OCI-LY1 (cell line): ENCODE measurements at regions not wholly inside any gene's neighbourhood (a gene's known extent, or its start where the extent isn't known, plus 50 kb on each side); places are given as distances from the start of the nearest gene placed in this dataset.
A peak's percentile ranks its signal among the peaks of the same experiment; 100 is the strongest.

ENCODE experiments used
- H2AFZ ChIP-seq: fragments of 200-600 bp; sonication (generic), shearing (Covaris generic); 2 replicates; pipeline ENCODE4 v1.6.0; 2014; ENCODE audit warnings: antibody characterized with exemption, mild to moderate bottlenecking, low read length
- H3F3A ChIP-seq: fragments of 200-600 bp; sonication (generic), shearing (Covaris generic); 2 replicates; pipeline ENCODE4 v1.6.0; 2014; ENCODE audit warnings: mild to moderate bottlenecking, antibody characterized with exemption, low read length, moderate library complexity; ENCODE audit not compliant: insufficient read depth
- H3K27ac ChIP-seq: fragments of 200-600 bp; sonication (generic); 2 replicates; pipeline ENCODE4 v1.5.1; 2014; ENCODE audit warnings: low read length, mixed run types, mild to moderate bottlenecking, low read depth; ENCODE audit not compliant: poor library complexity, severe bottlenecking
- H3K27me3 ChIP-seq: fragments of 200-600 bp; sonication (generic); 2 replicates; pipeline ENCODE4 v1.6.0; 2014; ENCODE audit warnings: antibody characterized with exemption, mild to moderate bottlenecking, low read length, moderate library complexity; ENCODE audit not compliant: insufficient read depth
- H3K36me3 ChIP-seq: fragments of 200-600 bp; sonication (generic); 2 replicates; pipeline ENCODE4 v1.6.1; 2014; ENCODE audit warnings: mild to moderate bottlenecking, antibody characterized with exemption, low read length, moderate library complexity, mixed read lengths; ENCODE audit not compliant: insufficient read depth
- H3K4me1 ChIP-seq: fragments of 200-600 bp; sonication (generic); 2 replicates; pipeline ENCODE4 v1.5.1; 2014; ENCODE audit warnings: mild to moderate bottlenecking, low read length, moderate library complexity; ENCODE audit not compliant: insufficient read depth, severe bottlenecking
- H3K4me2 ChIP-seq: fragments of 200-600 bp; sonication (generic), shearing (Covaris generic); 2 replicates; pipeline ENCODE4 v1.6.1; 2014; ENCODE audit warnings: low read length
- H3K4me3 ChIP-seq: fragments of 200-600 bp; sonication (generic); 2 replicates; pipeline ENCODE4 v1.5.1; 2014; ENCODE audit warnings: low read length, low read depth, mild to moderate bottlenecking, mixed read lengths; ENCODE audit not compliant: poor library complexity, severe bottlenecking
- H3K79me2 ChIP-seq: fragments of 200-600 bp; shearing (Covaris generic); 2 replicates; pipeline ENCODE4 v1.6.1; 2016; ENCODE audit warnings: mixed run types, low read length, mixed read lengths; ENCODE audit not compliant: insufficient read depth
- H3K9ac ChIP-seq: fragments of 200-600 bp; sonication (generic), shearing (Covaris generic); 2 replicates; pipeline ENCODE4 v1.6.1; 2014; ENCODE audit warnings: mild to moderate bottlenecking, low read length, mixed read lengths
- H3K9me2 ChIP-seq: fragments of 200-600 bp; sonication (generic), shearing (Covaris generic); 2 replicates; pipeline ENCODE4 v1.6.1; 2014; ENCODE audit warnings: low read depth, mild to moderate bottlenecking, low read length, mixed read lengths
- H3K9me3 ChIP-seq: fragments of 200-600 bp; shearing (Covaris generic); 2 replicates; pipeline ENCODE4 v1.6.1; 2014; ENCODE audit warnings: low read length, mixed read lengths
- H4K20me1 ChIP-seq: fragments of 200-600 bp; sonication (generic), shearing (Covaris generic); 2 replicates; pipeline ENCODE4 v1.6.0; 2016; ENCODE audit warnings: mild to moderate bottlenecking, low read length; ENCODE audit not compliant: insufficient read depth
- CTCF ChIP-seq: fragments of 200-600 bp; sonication (generic), shearing (Covaris generic); IDR thresholded peaks from 2 replicates; pipeline ENCODE4 v1.5.1; 2017; ENCODE audit warnings: mild to moderate bottlenecking, antibody characterized with exemption, low read length, moderate library complexity, mixed read lengths
- EZH2 ChIP-seq: fragments of 200-600 bp; sonication (generic), shearing (Covaris generic); IDR thresholded peaks from 2 replicates; pipeline ENCODE4 v1.8.0; 2017; ENCODE audit warnings: borderline replicate concordance, mixed run types, mild to moderate bottlenecking, antibody characterized with exemption, low read length, moderate library complexity, mixed read lengths

DNA sequence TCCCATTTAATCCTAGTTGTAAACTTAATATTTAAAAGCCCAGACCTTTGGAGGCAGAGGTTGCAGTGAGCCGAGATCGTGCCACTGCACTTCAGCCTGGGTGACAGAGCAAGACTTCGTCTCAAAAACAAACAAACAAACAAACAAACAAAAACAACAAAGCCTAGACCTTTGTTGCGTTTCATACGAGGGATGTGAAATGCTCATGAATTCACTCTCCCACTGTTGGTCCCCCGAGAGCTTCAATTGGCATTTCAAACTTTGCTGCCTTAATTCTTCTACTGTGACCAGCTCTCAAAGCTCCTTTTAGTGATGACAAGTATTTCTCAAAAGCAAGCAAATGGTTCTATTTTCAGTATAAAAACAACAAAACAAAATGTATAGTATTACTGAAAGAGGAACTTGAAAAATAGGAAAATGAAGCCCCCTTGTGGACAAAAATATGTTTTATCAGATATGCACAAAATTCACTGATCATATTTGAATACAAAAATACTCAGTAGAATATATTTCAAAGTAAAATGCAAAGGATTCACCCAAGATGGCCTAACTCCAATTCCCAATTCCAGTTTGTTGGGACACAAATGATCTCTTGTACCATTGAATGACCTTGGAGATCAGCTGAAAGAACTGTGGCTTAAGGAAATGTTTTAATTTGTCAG is 140.4 kb downstream of the ESM1 start:
- 0 out of 2 replicates have a peak overlapping the region, but pooled peaks have one; percentile 26 for H3K4me2 ChIP-seq
- no peaks in the 10 kb centered on the region for H3K79me2 ChIP-seq
- peaks cover 4% of the 10 kb centered on the region for H3K4me1 ChIP-seq
- H3K27me3 ChIP-seq = no peaks in the 10 kb centered on the region
- H3K9ac ChIP-seq = no peak overlapping the region
- no peaks in the 10 kb centered on the region for H3K36me3 ChIP-seq
- no peak overlapping the region for H3K27ac ChIP-seq
- H3K4me3 ChIP-seq = no peak overlapping the region
- H3F3A ChIP-seq = no peaks in the 10 kb centered on the region
- TF ChIP-seq CTCF (peak; percentile 64), EZH2 (no peak)
- H3K9me2 ChIP-seq = no peaks in the 10 kb centered on the region
- H3K9me3 ChIP-seq = no peaks in the 10 kb centered on the region
- H2AFZ ChIP-seq = no peak overlapping the region
- H4K20me1 ChIP-seq = no peaks in the 10 kb centered on the region

DNA sequence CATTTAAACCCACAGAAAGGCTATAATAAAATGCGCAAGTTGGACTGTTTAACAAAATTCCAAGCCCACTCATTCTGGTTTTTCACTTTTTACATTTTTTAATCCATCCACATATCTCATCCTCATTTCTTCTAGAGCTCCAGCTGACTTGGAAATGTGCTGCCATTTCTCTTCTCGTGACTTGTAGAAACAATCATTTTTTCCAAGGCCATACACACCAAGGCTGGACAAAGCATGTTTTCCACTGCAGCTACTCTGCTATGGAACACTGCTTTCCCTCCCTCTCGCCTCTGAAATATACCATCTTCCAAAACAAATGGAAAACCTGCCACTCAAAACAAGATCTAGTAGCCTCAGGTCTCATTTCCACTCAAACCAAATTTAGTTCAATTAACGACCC is 141.1 kb downstream of the ESM1 start:
- Histone ChIP-seq H2AFZ (no peak overlapping the region), H3K9ac (no peak overlapping the region)
- TF ChIP-seq CTCF (no peak), EZH2 (no peak)

GRCh38 chr5:54841481-54841880 is 143.9 kb downstream of the ESM1 start:
- H3K4me2 ChIP-seq = no peak overlapping the region
- H3K36me3 ChIP-seq = no peaks in the 10 kb centered on the region
- H3K4me3 ChIP-seq = no peak overlapping the region
- no peak overlapping the region for H3K27ac ChIP-seq
- H3K9me2 ChIP-seq = no peaks in the 10 kb centered on the region
- H4K20me1 ChIP-seq = no peaks in the 10 kb centered on the region
- no peaks in the 10 kb centered on the region for H3K27me3 ChIP-seq
- H3K9ac ChIP-seq = no peak overlapping the region
- no peaks in the 10 kb centered on the region for H3K79me2 ChIP-seq
- H3K4me1 ChIP-seq = peaks cover 4% of the 10 kb centered on the region
- H3F3A ChIP-seq = no peaks in the 10 kb centered on the region
- no peaks in the 10 kb centered on the region for H3K9me3 ChIP-seq
- TF ChIP-seq CTCF = no peak
- no peak for TF ChIP-seq EZH2
- no peak overlapping the region for H2AFZ ChIP-seq

More for the DNA sequence above, 141.1 kb downstream of the ESM1 start:
- Histone ChIP-seq H3K27ac (no peak overlapping the region), H3K79me2 (no peaks in the 10 kb centered on the region), H3K36me3 (no peaks in the 10 kb centered on the region), H3K9me2 (no peaks in the 10 kb centered on the region), H3K4me3 (no peak overlapping the region), H3K4me2 (no peak overlapping the region), H3K9me3 (no peaks in the 10 kb centered on the region), H4K20me1 (no peaks in the 10 kb centered on the region), H3K27me3 (no peaks in the 10 kb centered on the region), H3K4me1 (peaks cover 4% of the 10 kb centered on the region), H3F3A (no peaks in the 10 kb centered on the region)
